ENCODE measurements at regions not wholly inside any gene's neighbourhood (a gene's known extent, or its start where the extent isn't known, plus 50 kb on each side); places are given as distances from the start of the nearest gene placed in this dataset.

DNA sequence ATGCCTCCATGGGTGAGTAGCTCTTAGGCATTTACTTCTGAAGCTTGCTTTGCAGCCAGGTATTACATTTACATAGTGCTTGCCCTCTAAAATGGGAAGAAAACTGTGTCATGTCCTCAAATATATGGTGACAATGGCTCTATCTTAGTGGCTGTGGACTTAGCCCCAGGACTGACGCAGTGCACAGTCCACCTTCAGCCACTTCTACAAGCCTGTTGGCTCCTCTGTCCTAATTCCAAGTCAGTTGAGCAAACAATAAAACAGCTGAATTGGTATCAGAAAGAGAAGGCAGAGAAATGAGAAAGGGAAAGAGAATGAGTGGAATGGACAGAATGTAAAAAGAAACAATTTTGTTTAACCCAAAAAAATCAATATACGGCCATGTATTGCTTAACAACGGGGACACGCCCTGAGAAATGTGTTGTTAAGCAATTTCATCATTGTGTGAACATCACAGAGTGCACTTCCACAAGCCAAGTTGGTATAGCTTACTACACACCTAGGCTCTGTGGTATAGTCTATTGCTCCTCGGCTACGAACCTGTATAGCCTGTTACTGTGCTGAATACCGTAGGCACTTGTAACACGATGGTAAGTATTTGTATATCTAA is 93.5 kb downstream of the GRIN2B start:
- POLR2A ChIA-PET, result no interaction called here
- no peak for DNase-seq (ENCODE audit: extremely low spot score)
- CTCF ChIA-PET, result no interaction called here
- no peak for TF ChIP-seq FOXM1 (IDR thresholded peaks at IDR 0.05; ENCODE audit: borderline replicate concordance)
- TF ChIP-seq TARDBP (IDR thresholded peaks at IDR 0.05), result no peak
- TF ChIP-seq SUZ12 (IDR thresholded peaks at IDR 0.05), result no peak
- TF ChIP-seq ARNT (IDR thresholded peaks at IDR 0.05), result no peak
- no peak for TF ChIP-seq BHLHE40 (IDR thresholded peaks at IDR 0.05; ENCODE audit: borderline replicate concordance)
- TF ChIP-seq, protein P1, sequence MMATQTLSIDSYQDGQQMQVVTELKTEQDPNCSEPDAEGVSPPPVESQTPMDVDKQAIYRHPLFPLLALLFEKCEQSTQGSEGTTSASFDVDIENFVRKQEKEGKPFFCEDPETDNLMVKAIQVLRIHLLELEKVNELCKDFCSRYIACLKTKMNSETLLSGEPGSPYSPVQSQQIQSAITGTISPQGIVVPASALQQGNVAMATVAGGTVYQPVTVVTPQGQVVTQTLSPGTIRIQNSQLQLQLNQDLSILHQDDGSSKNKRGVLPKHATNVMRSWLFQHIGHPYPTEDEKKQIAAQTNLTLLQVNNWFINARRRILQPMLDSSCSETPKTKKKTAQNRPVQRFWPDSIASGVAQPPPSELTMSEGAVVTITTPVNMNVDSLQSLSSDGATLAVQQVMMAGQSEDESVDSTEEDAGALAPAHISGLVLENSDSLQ (IDR thresholded peaks at IDR 0.05), result no peak
- TF ChIP-seq SP1 (IDR thresholded peaks at IDR 0.05), result no peak
- TF ChIP-seq CTBP1 (IDR thresholded peaks at IDR 0.05; ENCODE audit: borderline replicate concordance), result no peak
- no peak for TF ChIP-seq L3MBTL2 (conservative IDR thresholded peaks at IDR 0.05)
- TF ChIP-seq ELF4 (IDR thresholded peaks at IDR 0.05), result no peak
- TF ChIP-seq NFRKB (IDR thresholded peaks at IDR 0.05), result no peak
- TF ChIP-seq LEF1 (IDR thresholded peaks at IDR 0.05; ENCODE audit: borderline replicate concordance), result no peak
- TF ChIP-seq ZNF384 (IDR thresholded peaks at IDR 0.05), result no peak

DNA sequence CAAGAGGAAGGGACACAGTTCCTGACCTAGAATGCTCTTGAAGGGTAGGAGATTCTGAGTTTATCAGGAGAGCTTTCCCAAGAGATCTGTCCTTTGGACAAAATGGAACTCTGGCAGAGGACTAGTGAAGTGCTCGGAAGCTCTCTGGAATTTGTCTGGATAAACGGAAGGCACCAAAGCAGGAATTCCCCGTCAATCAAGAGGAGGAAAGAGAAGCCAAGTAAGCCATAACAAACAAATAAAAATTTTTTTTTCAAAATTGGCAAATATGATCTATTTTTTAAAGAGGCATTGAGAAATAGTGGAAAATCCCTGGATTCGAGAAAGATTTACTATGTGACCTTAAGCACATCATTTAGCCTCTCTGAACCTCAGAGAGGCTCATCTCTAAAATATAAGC is 99.2 kb downstream of the GRIN2B start:
- POLR2A ChIA-PET, result no interaction called here
- no peak for DNase-seq (ENCODE audit: extremely low spot score)
- TF ChIP-seq NFRKB (IDR thresholded peaks at IDR 0.05), result no peak
- no peak for TF ChIP-seq FOXM1 (IDR thresholded peaks at IDR 0.05; ENCODE audit: borderline replicate concordance)
- CTCF ChIA-PET, result interaction anchor here (2.7 kb wide), 1 partner anchor 18 kb away, joined by 8 read pairs; no protein-coding TSS in a partner anchor

DNA sequence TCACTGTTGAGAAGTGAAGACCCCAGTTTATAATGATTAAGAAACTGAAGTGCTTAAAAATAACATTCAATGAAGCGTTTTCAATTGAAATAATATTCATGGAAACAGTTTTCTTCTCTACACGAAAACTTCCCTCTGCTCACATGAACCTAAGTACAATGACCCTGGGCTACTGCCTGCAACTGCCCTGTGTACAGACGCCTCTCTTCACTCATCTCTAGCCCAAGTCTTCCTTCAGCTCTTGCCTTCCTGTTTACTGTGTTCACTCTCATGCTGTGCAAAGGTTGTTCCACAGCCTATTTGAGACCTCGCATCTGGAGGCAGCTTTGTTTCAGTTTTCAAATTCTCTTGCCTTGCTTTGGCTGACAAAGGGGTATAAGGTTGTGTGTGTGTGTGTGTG is 100.8 kb downstream of the GRIN2B start:
- no peak for TF ChIP-seq NFRKB (IDR thresholded peaks at IDR 0.05)
- no peak for TF ChIP-seq HDGF (IDR thresholded peaks at IDR 0.05; ENCODE audit: borderline replicate concordance)
- no peak for TF ChIP-seq SP1 (IDR thresholded peaks at IDR 0.05)
- no peak for TF ChIP-seq SUZ12 (IDR thresholded peaks at IDR 0.05)
- TF ChIP-seq FOXK2 (IDR thresholded peaks at IDR 0.05), result no peak
- TF ChIP-seq CTBP1 (IDR thresholded peaks at IDR 0.05; ENCODE audit: borderline replicate concordance), result no peak
- TF ChIP-seq LEF1 (IDR thresholded peaks at IDR 0.05; ENCODE audit: borderline replicate concordance), result no peak
- no peak for TF ChIP-seq BHLHE40 (IDR thresholded peaks at IDR 0.05; ENCODE audit: borderline replicate concordance)
- TF ChIP-seq L3MBTL2 (conservative IDR thresholded peaks at IDR 0.05), result no peak
- TF ChIP-seq ZNF384 (IDR thresholded peaks at IDR 0.05), result no peak
- TF ChIP-seq, protein P1 (IDR thresholded peaks at IDR 0.05), result no peak
- TF ChIP-seq ARNT (IDR thresholded peaks at IDR 0.05), result no peak
- no peak for TF ChIP-seq FOXA1 (IDR thresholded peaks at IDR 0.05)
- no peak for TF ChIP-seq TARDBP (IDR thresholded peaks at IDR 0.05)
- no peak for TF ChIP-seq FOXM1 (IDR thresholded peaks at IDR 0.05; ENCODE audit: borderline replicate concordance)
- no peak for TF ChIP-seq ELF4 (IDR thresholded peaks at IDR 0.05)
- DNase-seq (ENCODE audit: extremely low spot score), result no peak
- ChIA-PET POLR2A (no interaction called here), CTCF (interaction anchor here (0.5 to 2.7 kb wide), 2 partner anchors 11 to 17 kb away, joined by 4 to 8 read pairs; no protein-coding TSS in a partner anchor)

DNA sequence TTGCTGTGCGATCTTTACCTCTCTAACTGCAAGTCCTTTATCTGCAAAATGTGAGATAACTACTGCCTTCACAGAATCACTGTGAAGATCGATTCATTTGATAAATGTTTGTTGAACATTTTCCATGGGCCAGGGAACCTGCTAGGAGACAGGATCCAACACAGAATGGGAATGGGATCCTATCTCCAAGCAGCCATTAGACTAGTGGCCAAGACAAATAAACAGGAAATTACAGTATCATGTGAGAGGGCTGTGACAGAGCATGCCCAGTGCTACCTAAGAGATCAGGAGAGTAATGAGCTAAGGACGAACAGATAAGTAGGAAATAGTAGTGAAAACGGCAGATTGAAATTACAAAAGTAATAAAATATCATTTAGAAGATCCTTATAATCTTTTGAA is 105.7 kb downstream of the GRIN2B start:
- ChIA-PET CTCF (interaction anchor here (1.3 kb wide), 1 partner anchor 12 kb away, joined by 3 read pairs; no protein-coding TSS in a partner anchor), POLR2A (no interaction called here)
- no peak for DNase-seq (ENCODE audit: extremely low spot score)
- TF ChIP-seq ZNF384 (IDR thresholded peaks at IDR 0.05) (no peak), ARNT (IDR thresholded peaks at IDR 0.05) (no peak), FOXK2 (IDR thresholded peaks at IDR 0.05) (no peak), CTBP1 (IDR thresholded peaks at IDR 0.05; ENCODE audit: borderline replicate concordance) (no peak), SP1 (IDR thresholded peaks at IDR 0.05) (no peak), FOXA1 (IDR thresholded peaks at IDR 0.05) (no peak), L3MBTL2 (conservative IDR thresholded peaks at IDR 0.05) (no peak), SUZ12 (IDR thresholded peaks at IDR 0.05) (no peak), ELF4 (IDR thresholded peaks at IDR 0.05) (no peak), LEF1 (IDR thresholded peaks at IDR 0.05; ENCODE audit: borderline replicate concordance) (no peak), BHLHE40 (IDR thresholded peaks at IDR 0.05; ENCODE audit: borderline replicate concordance) (no peak), NFRKB (IDR thresholded peaks at IDR 0.05) (no peak)

DNA sequence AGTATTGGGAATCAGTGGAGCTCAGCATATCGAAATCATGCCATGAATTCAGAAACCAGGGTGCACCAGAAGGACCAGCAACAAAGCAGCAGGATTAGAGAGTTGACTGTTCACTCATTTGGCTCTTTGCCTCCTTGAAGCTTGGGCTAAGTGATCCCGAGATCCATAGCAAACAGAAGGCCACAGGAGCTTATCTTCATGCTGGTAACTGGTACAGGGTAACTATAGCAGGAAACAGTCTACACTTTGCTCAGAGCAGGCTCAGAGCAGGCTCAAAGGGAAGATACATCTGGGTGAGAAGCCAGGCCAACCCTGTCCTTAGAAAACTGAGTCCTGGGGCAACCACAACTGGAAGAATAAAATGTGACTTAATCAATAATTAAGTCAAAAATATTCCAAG is 111.1 kb downstream of the GRIN2B start:
- ChIA-PET POLR2A (no interaction called here), CTCF (no interaction called here)
- DNase-seq (ENCODE audit: extremely low spot score), result no peak
- TF ChIP-seq LEF1 (IDR thresholded peaks at IDR 0.05; ENCODE audit: borderline replicate concordance), result no peak
- TF ChIP-seq BHLHE40 (IDR thresholded peaks at IDR 0.05; ENCODE audit: borderline replicate concordance), result no peak
- TF ChIP-seq HDGF (IDR thresholded peaks at IDR 0.05; ENCODE audit: borderline replicate concordance), result no peak
- TF ChIP-seq FOXA1 (IDR thresholded peaks at IDR 0.05), result no peak
- no peak for TF ChIP-seq ZNF384 (IDR thresholded peaks at IDR 0.05)
- no peak for TF ChIP-seq NFRKB (IDR thresholded peaks at IDR 0.05)
- TF ChIP-seq FOXM1 (IDR thresholded peaks at IDR 0.05; ENCODE audit: borderline replicate concordance), result no peak
- TF ChIP-seq FOXK2 (IDR thresholded peaks at IDR 0.05), result no peak

DNA sequence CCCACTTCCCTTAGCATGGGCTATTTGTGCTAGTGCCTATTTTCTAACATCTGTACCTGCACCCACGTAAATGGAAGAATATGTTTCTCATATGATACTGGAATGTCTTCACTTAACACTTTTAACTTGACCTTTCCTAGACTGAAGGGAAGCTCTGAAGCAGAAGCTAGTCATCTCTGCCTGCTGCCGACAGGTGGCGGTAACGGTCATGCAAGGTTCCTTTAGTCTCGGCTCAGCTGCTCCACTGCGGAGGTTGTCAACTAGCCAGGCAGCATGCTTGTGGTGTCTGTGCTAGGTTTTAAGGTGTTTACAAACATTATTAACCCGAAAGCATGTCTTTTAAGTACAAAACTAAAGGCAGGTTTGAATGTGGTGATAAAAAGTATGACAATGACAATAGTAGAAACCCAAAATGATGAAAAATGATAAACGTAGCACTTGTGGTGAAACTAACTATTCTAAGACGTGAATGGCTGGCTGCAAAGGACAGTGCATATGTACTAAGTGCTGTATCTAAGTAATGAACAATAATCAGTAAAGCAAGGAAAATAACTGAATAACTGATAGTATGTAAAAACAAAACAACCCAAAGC is 117.2 kb downstream of the GRIN2B start:
- ChIA-PET POLR2A (no interaction called here), CTCF (interaction anchor here (0.6 to 1.6 kb wide), 10 partner anchors 9 to 1156 kb away, joined by 3 to 8 read pairs (median 4); no protein-coding TSS in a partner anchor)
- no peak for TF ChIP-seq FOXA1 (IDR thresholded peaks at IDR 0.05)
- DNase-seq (ENCODE audit: extremely low spot score), result peak; percentile 74

DNA sequence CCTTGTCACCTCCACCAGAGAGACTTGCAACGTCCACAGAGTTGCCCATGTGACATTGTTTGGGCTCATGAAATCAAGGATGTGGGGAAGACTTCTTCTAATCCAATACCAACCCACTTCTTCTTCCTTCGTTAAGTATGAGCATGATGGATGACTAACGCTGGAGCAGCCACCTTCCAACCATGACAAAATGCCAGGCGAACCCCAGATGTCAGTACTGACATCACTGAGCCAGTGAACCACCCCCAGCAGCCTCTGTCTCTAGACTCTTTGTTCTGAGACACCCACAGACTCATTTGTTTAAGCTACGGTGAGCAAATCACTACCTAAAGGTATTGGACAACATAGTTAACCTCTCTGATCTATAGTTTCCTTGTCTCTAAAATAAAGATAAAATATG is 123.7 kb downstream of the GRIN2B start:
- TF ChIP-seq SP1 (IDR thresholded peaks at IDR 0.05), result no peak
- TF ChIP-seq L3MBTL2 (conservative IDR thresholded peaks at IDR 0.05), result no peak
- TF ChIP-seq FOXA1 (IDR thresholded peaks at IDR 0.05), result no peak
- TF ChIP-seq TARDBP (IDR thresholded peaks at IDR 0.05), result no peak
- ChIA-PET POLR2A (no interaction called here), CTCF (no interaction called here)
- DNase-seq (ENCODE audit: extremely low spot score), result no peak

Measured in HEK293T (cell line).